ENCODE measurements at regions not wholly inside any gene's neighbourhood (a gene's known extent, or its start where the extent isn't known, plus 50 kb on each side); places are given as distances from the start of the nearest gene placed in this dataset.

DNA sequence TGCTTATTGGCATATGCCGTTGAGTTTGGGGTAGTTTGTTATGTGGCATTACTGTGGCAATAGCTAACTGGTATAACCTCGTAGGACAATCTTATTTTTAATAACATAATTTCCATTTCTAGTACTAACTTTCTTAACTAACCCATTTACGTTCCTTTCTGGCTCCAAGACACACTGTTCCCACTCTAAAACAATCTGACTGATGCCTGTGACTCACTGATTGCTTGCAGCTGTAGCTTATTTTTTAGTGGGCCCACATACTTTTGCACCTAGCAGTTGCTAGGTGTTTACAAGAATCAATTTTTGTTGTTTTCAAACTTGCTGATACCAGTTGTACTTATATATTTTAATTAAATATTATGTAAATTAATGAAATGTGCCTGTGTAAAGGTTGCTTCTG, 52.2 kb downstream of the FAT3 start:
- H3K4me3 Mint-ChIP-seq = no peak overlapping the region
- H3K27ac Mint-ChIP-seq = no peak overlapping the region
- H3K9me3 Mint-ChIP-seq = no peaks in the 10 kb centered on the region
- H3K36me3 Mint-ChIP-seq (ENCODE audit: low read depth) = no peaks in the 10 kb centered on the region
- H3K27me3 Mint-ChIP-seq (ENCODE audit: low read depth) = no peaks in the 10 kb centered on the region
- H3K4me1 Mint-ChIP-seq (ENCODE audit: low read depth) = no peaks in the 10 kb centered on the region

- Mint-ChIP-seq H3K9me3 (no peaks in the 10 kb centered on the region), H3K4me3 (no peak overlapping the region), H3K27me3 (ENCODE audit: low read depth) (no peaks in the 10 kb centered on the region), H3K27ac (no peak overlapping the region), H3K4me1 (ENCODE audit: low read depth) (no peaks in the 10 kb centered on the region), H3K36me3 (ENCODE audit: low read depth) (no peaks in the 10 kb centered on the region)
Observed at GRCh38 chr11:92277871-92278270, 53.3 kb downstream of the FAT3 start.

- no peaks in the 10 kb centered on the region for H3K27me3 Mint-ChIP-seq (ENCODE audit: low read depth)
- no peak overlapping the region for H3K4me3 Mint-ChIP-seq
- H3K27ac Mint-ChIP-seq = no peak overlapping the region
- no peaks in the 10 kb centered on the region for H3K36me3 Mint-ChIP-seq (ENCODE audit: low read depth)
- H3K4me1 Mint-ChIP-seq (ENCODE audit: low read depth) = no peaks in the 10 kb centered on the region
- no peaks in the 10 kb centered on the region for H3K9me3 Mint-ChIP-seq
Observed at GRCh38 chr11:92278791-92279433, 54.3 kb downstream of the FAT3 start.

GRCh38 chr11:92284107-92284506, 59.5 kb downstream of the FAT3 start:
- Mint-ChIP-seq H3K27me3 (ENCODE audit: low read depth) (no peaks in the 10 kb centered on the region), H3K4me1 (ENCODE audit: low read depth) (no peaks in the 10 kb centered on the region), H3K36me3 (ENCODE audit: low read depth) (no peaks in the 10 kb centered on the region), H3K27ac (no peak overlapping the region), H3K9me3 (no peaks in the 10 kb centered on the region), H3K4me3 (no peak overlapping the region)

DNA sequence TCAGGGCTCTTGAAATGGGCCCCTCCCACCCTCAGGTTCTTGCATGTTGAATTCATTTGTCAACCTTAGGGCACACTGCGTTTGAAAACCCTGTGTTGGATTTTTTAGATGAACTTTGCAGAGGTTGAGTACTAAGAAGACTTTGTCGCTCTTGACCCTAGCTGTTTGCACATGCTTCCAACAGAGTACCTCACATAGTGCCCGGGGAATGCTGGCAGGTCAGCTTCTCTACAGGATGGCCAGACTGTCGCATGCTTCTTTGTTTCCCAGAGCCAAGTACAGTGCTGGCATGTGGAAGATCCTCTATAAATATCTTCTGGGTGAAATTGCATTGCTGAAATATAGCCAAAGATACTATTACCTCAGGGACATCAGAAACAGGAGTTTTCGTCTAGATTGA, 59.9 kb downstream of the FAT3 start:
- no peak overlapping the region for H3K4me3 Mint-ChIP-seq
- no peaks in the 10 kb centered on the region for H3K27me3 Mint-ChIP-seq (ENCODE audit: low read depth)
- H3K36me3 Mint-ChIP-seq (ENCODE audit: low read depth) = no peaks in the 10 kb centered on the region
- no peak overlapping the region for H3K27ac Mint-ChIP-seq
- H3K9me3 Mint-ChIP-seq = no peaks in the 10 kb centered on the region
- no peaks in the 10 kb centered on the region for H3K4me1 Mint-ChIP-seq (ENCODE audit: low read depth)

DNA sequence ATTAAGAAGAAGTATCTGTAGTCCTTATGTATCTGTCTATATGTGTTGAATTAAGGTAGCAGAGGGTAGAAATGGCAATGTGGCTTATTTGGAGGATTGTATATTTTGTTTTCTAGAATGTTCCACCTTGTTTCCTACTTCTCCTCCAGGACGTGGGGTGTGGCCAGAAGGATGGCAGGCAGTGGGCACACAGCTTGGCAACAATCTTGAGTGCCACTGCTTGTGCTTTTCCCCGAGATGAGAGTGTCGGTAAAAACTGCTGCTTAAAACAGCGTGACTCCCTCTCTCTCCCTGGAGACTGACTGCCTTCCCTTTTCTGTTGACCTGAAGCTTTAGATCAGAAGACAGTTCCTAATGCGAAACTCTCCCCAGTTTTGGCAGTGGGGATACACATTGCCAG, 61.2 kb downstream of the FAT3 start:
- no peak overlapping the region for H3K4me3 Mint-ChIP-seq
- H3K27me3 Mint-ChIP-seq (ENCODE audit: low read depth) = no peaks in the 10 kb centered on the region

DNA sequence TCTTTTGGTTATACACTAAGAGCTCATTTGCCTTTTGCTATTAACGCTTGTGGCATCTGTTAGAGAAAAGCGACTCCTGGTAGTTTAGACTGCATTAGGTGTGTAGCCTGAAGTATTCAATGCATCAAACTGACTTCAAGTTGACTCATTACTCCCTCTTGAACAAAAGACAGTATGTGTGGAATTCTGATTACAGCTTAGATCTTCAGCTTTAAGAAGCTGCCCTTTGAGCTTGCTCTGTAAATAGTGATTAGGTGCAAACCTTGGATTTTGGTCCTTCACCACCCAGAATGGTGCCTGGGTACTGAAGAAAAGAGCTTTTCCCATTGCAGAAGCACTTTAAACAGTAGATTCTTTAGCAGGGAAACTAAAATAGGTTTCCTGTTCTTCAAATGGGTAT, 62.1 kb downstream of the FAT3 start:
- no peaks in the 10 kb centered on the region for H3K4me1 Mint-ChIP-seq (ENCODE audit: low read depth)
- H3K27ac Mint-ChIP-seq = no peak overlapping the region
- H3K27me3 Mint-ChIP-seq (ENCODE audit: low read depth) = no peaks in the 10 kb centered on the region
- H3K9me3 Mint-ChIP-seq = no peaks in the 10 kb centered on the region
- H3K36me3 Mint-ChIP-seq (ENCODE audit: low read depth) = no peaks in the 10 kb centered on the region
- no peak overlapping the region for H3K4me3 Mint-ChIP-seq

More for the DNA sequence above, 61.2 kb downstream of the FAT3 start:
- H3K4me1 Mint-ChIP-seq (ENCODE audit: low read depth) = no peaks in the 10 kb centered on the region
- H3K36me3 Mint-ChIP-seq (ENCODE audit: low read depth) = no peaks in the 10 kb centered on the region
- no peaks in the 10 kb centered on the region for H3K9me3 Mint-ChIP-seq
- H3K27ac Mint-ChIP-seq = no peak overlapping the region

DNA sequence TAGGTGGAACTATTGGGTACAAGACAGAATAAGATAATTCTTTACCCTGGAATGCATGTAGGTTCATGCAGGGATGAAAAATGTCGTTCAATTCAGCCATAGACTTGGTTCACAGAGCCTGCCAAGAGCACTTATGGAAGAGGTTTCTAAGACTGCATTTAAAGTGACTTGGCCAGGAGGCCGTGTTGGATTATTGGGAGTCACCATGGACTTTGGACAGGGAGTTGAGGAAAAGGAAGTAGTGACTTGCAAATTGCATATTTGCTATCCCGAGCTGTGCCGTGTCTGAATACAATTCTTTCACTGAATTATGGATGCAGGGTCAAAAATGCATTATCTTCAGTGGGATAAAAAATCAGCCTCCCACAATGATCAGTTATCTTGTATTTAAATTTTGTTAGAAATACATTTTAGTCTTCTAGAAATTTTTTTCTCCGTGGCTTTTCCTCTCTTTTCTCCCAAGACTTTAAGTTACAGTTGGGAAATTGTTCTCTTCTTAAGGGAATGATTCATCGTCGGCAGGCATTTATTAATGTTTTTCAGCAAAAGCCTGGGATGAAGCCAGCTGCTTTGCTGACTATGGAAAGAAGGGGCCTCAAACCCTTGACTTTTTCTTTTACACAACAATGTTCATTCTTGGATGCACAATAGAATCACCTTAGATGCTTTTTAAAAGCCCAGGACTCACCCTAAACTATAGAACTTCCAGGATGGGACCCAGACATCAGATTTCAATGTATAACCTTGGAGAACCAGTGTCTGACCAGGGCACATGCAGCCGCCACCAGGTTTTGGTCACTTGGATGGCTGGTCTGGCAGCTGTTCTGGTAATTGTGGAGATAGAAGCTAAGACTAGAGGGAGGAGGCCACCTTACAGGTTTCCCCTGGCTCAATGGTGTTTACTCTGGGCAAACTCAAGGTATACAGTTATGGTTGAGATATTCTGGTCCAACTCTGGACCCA, 70.8 kb downstream of the FAT3 start:
- H3K4me3 Mint-ChIP-seq = no peak overlapping the region
- H3K27me3 Mint-ChIP-seq (ENCODE audit: low read depth) = no peaks in the 10 kb centered on the region
- peaks cover 4% of the 10 kb centered on the region for H3K9me3 Mint-ChIP-seq
- no peak overlapping the region for H3K27ac Mint-ChIP-seq
- H3K4me1 Mint-ChIP-seq (ENCODE audit: low read depth) = no peaks in the 10 kb centered on the region
- no peaks in the 10 kb centered on the region for H3K36me3 Mint-ChIP-seq (ENCODE audit: low read depth)

DNA sequence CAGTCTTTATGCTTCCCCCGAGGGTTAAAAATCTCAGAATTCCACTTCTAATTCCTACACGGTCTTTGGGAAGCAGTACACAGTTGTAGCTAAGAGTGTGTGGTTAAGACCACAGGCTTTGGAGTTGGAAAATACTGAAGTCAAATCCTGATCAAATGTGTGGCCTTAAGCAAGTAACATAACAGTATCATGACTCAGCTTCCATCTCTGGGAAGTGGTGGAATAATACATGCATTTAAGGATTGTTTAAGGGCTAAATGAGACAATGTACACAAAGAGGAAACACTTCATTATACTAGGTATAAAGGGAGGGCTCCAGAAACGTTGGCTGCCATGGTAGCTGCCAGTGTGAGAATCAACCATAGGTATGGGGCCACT, 71.5 kb downstream of the FAT3 start:
- H3K4me1 Mint-ChIP-seq (ENCODE audit: low read depth) = no peaks in the 10 kb centered on the region
- no peak overlapping the region for H3K4me3 Mint-ChIP-seq

DNA sequence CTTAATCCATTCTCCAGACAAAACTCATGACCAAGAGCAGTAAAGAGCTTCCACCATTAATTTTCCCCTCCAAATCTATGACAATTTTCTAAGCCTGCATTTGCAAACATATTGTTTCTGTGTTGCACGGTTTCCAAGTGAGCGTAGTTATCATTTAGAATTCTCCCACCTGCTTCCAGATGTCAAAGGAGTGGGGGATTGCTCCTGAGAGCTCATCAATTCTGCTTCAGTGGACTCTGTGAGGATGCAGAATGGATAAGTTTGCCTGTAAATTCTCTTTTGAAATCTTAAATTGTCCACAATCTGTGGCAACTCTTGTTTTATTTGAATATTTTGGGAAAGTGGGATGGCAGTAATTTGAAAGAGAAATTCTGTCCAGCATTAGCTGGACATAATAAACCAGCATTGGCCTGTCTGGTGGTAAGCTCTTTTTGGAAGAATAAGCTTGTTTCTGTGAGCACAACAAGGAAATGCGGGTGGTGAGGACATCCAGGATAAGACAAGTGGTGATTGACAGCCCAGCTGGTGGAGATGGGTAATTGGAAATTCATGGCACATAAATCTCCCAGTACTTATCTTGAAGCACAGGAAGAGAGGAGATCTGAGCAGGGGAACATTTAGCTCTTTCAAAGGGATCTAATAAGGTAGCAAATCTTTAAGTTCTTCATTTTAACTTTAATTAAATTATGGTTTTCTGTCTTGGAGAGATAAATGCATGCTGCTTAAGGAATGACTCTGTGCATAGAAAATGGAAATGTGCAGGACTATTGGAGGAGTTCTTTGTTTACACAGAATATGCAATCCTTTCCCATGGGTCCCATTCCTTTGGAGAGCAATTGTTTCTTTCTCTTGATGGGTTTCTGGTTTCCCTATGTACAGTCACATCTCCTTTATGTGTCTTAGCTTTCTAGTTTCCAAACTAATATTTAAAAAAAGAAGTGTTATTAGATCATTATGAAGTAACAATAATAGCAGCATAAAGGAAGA, 73.2 kb downstream of the FAT3 start:
- Mint-ChIP-seq H3K4me1 (ENCODE audit: low read depth) (no peaks in the 10 kb centered on the region), H3K27ac (no peak overlapping the region), H3K27me3 (ENCODE audit: low read depth) (no peaks in the 10 kb centered on the region)

More for the DNA sequence above, 71.5 kb downstream of the FAT3 start:
- peaks cover 4% of the 10 kb centered on the region for H3K9me3 Mint-ChIP-seq
- H3K27me3 Mint-ChIP-seq (ENCODE audit: low read depth) = no peaks in the 10 kb centered on the region
- H3K36me3 Mint-ChIP-seq (ENCODE audit: low read depth) = no peaks in the 10 kb centered on the region
- no peak overlapping the region for H3K27ac Mint-ChIP-seq

GRCh38 chr11:92300876-92301275, 76.3 kb downstream of the FAT3 start:
- H3K9me3 Mint-ChIP-seq = no peaks in the 10 kb centered on the region
- H3K4me1 Mint-ChIP-seq (ENCODE audit: low read depth) = no peaks in the 10 kb centered on the region
- H3K27me3 Mint-ChIP-seq (ENCODE audit: low read depth) = no peaks in the 10 kb centered on the region
- no peak overlapping the region for H3K4me3 Mint-ChIP-seq
- no peaks in the 10 kb centered on the region for H3K36me3 Mint-ChIP-seq (ENCODE audit: low read depth)
- no peak overlapping the region for H3K27ac Mint-ChIP-seq

More for the DNA sequence above, 73.2 kb downstream of the FAT3 start:
- H3K4me3 Mint-ChIP-seq = no peak overlapping the region
- peaks cover 4% of the 10 kb centered on the region for H3K9me3 Mint-ChIP-seq
- no peaks in the 10 kb centered on the region for H3K36me3 Mint-ChIP-seq (ENCODE audit: low read depth)

- H3K4me1 Mint-ChIP-seq (ENCODE audit: low read depth) = no peaks in the 10 kb centered on the region
- H3K27me3 Mint-ChIP-seq (ENCODE audit: low read depth) = no peaks in the 10 kb centered on the region
- H3K9me3 Mint-ChIP-seq = no peaks in the 10 kb centered on the region
- H3K27ac Mint-ChIP-seq = no peak overlapping the region
- no peak overlapping the region for H3K4me3 Mint-ChIP-seq
- H3K36me3 Mint-ChIP-seq (ENCODE audit: low read depth) = no peaks in the 10 kb centered on the region
Observed at GRCh38 chr11:92302770-92303169, 78.2 kb downstream of the FAT3 start.

DNA sequence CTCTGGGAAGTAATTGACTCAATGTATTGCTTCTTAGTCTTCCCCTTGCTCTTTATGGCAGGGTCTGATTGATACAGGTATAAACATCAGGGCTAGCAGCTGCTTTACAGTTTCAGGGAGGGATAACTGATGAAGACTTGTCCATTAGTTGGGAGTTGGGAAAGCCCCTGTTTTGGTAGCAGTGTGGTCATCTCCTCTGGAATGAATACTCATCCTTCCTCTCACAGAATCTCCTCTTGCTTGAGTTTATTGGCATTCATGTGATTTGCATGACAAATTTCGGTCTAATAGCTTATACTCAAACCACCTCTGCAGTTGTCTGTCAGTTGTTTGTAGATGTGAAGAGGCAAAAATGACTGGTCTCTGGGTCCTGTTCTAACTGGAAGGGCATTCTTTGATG, 79.7 kb downstream of the FAT3 start:
- no peak overlapping the region for H3K27ac Mint-ChIP-seq
- no peaks in the 10 kb centered on the region for H3K4me1 Mint-ChIP-seq (ENCODE audit: low read depth)
- no peaks in the 10 kb centered on the region for H3K9me3 Mint-ChIP-seq
- H3K27me3 Mint-ChIP-seq (ENCODE audit: low read depth) = no peaks in the 10 kb centered on the region
- no peak overlapping the region for H3K4me3 Mint-ChIP-seq
- H3K36me3 Mint-ChIP-seq (ENCODE audit: low read depth) = no peaks in the 10 kb centered on the region

- H3K36me3 Mint-ChIP-seq (ENCODE audit: low read depth) = no peaks in the 10 kb centered on the region
- H3K27me3 Mint-ChIP-seq (ENCODE audit: low read depth) = no peaks in the 10 kb centered on the region
- H3K4me3 Mint-ChIP-seq = no peak overlapping the region
- H3K27ac Mint-ChIP-seq = no peak overlapping the region
- H3K4me1 Mint-ChIP-seq (ENCODE audit: low read depth) = no peaks in the 10 kb centered on the region
- H3K9me3 Mint-ChIP-seq = no peaks in the 10 kb centered on the region
Observed at GRCh38 chr11:92306966-92307510, 82.4 kb downstream of the FAT3 start.
